WTC11 (cell line): ENCODE measurements at regions not wholly inside any gene's neighbourhood (a gene's known extent, or its start where the extent isn't known, plus 50 kb on each side); places are given as distances from the start of the nearest gene placed in this dataset.

ENCODE experiments used
- ATAC-seq: fragments of 200-7000 bp; cut with Tn5 transposase; 2 replicates; pipeline ENCODE4 v1.10.0; 2021; ENCODE audit warnings: mild to moderate bottlenecking, moderate library complexity
- CTCF ChIA-PET: fragments of 300-600 bp; sonication (Branson Sonifier 250); formaldehyde crosslinking; loops from one replicate; lab custom pipeline; 2021; ENCODE audit warnings: antibody characterized with exemption; lab: Charles Lee
- POLR2A ChIA-PET: fragments of 350-600 bp; sonication (Branson Sonifier 250); formaldehyde crosslinking; loops from one replicate; lab custom pipeline; 2021; ENCODE audit warnings: antibody characterized with exemption; lab: Charles Lee
- DNase-seq: peaks from one replicate; pipeline ENCODE4 v3.0.0; 2021; ENCODE audit warnings: low spot score
- H3K27ac Mint-ChIP-seq: 2 replicates; pipeline ENCODE4 v1.8.0; 2021; ENCODE audit warnings: mixed read lengths
- H3K27me3 Mint-ChIP-seq: 2 replicates; pipeline ENCODE4 v1.8.0; 2021; ENCODE audit warnings: low read depth, mild to moderate bottlenecking, moderate library complexity, mixed read lengths
- H3K36me3 Mint-ChIP-seq: 2 replicates; pipeline ENCODE4 v1.8.0; 2021; ENCODE audit warnings: mixed read lengths
- H3K4me1 Mint-ChIP-seq: 2 replicates; pipeline ENCODE4 v1.8.0; 2022; ENCODE audit warnings: mixed read lengths
- H3K4me3 Mint-ChIP-seq: 2 replicates; pipeline ENCODE4 v1.8.0; 2021; ENCODE audit warnings: mild to moderate bottlenecking, moderate library complexity, mixed read lengths
- H3K9me3 Mint-ChIP-seq: 2 replicates; pipeline ENCODE4 v1.8.0; 2021; ENCODE audit warnings: mixed read lengths
- AFF4 ChIP-seq: sonication (generic); formaldehyde crosslinking; IDR thresholded peaks from 2 replicates; pipeline ENCODE4 v1.8.1; 2023; ENCODE audit warnings: mild to moderate bottlenecking, missing genetic modification reagents, borderline replicate concordance
- AR ChIP-seq: fragments of 250-450 bp; sonication (Bioruptor Pico); IDR thresholded peaks from 2 replicates; pipeline ENCODE4 v1.9.0; 2021; ENCODE audit warnings: mild to moderate bottlenecking
- ATF3 ChIP-seq: sonication (generic); formaldehyde crosslinking; conservative IDR thresholded peaks from 2 replicates; pipeline ENCODE4 v1.8.1; 2022; ENCODE audit warnings: mild to moderate bottlenecking, missing genetic modification reagents
- CTCF ChIP-seq: fragments of 200-600 bp; IDR thresholded peaks from 2 replicates; pipeline ENCODE4 v1.8.0; 2022; ENCODE audit warnings: antibody characterized with exemption
- GABPB1 ChIP-seq: sonication (generic); formaldehyde crosslinking; IDR thresholded peaks from 2 replicates; pipeline ENCODE4 v1.8.1; 2023; ENCODE audit warnings: mild to moderate bottlenecking, missing genetic modification reagents
- GRHL2 ChIP-seq: fragments of 250-450 bp; sonication (Bioruptor Pico); IDR thresholded peaks from 2 replicates; pipeline ENCODE4 v1.8.0; 2022; ENCODE audit warnings: mild to moderate bottlenecking, moderate library complexity; ENCODE audit not compliant: insufficient replicate concordance, severe bottlenecking
- HMGA2 ChIP-seq: fragments of 250-450 bp; sonication (Bioruptor Pico); IDR thresholded peaks from 2 replicates; pipeline ENCODE4 v1.4.0; 2021; ENCODE audit warnings: mild to moderate bottlenecking, moderate library complexity
- IRF1 ChIP-seq: sonication (generic); formaldehyde crosslinking; IDR thresholded peaks from 2 replicates; pipeline ENCODE4 v1.8.0; 2023; ENCODE audit warnings: missing genetic modification reagents
- MLX ChIP-seq: sonication (generic); formaldehyde crosslinking; IDR thresholded peaks from 2 replicates; pipeline ENCODE4 v1.8.1; 2023; ENCODE audit warnings: mild to moderate bottlenecking, missing genetic modification reagents, moderate library complexity
- NFE2L1 ChIP-seq: sonication (generic); formaldehyde crosslinking; IDR thresholded peaks from 2 replicates; pipeline ENCODE4 v1.8.1; 2023; ENCODE audit warnings: missing genetic modification reagents
- NFYB ChIP-seq: sonication (generic); formaldehyde crosslinking; conservative IDR thresholded peaks from 2 replicates; pipeline ENCODE4 v1.8.0; 2022; ENCODE audit warnings: low read depth, missing genetic modification reagents
- OVOL2 ChIP-seq: fragments of 250-450 bp; sonication (Bioruptor Pico); IDR thresholded peaks from 2 replicates; pipeline ENCODE4 v1.9.0; 2021; ENCODE audit warnings: mild to moderate bottlenecking, borderline replicate concordance
- SP1 ChIP-seq: sonication (generic); formaldehyde crosslinking; conservative IDR thresholded peaks from 2 replicates; pipeline ENCODE4 v1.8.1; 2022; ENCODE audit warnings: missing genetic modification reagents
- STAT6 ChIP-seq: sonication (generic); formaldehyde crosslinking; conservative IDR thresholded peaks from 2 replicates; pipeline ENCODE4 v1.8.1; 2023; ENCODE audit warnings: mild to moderate bottlenecking, low read depth, missing genetic modification reagents, moderate library complexity
- TCF7 ChIP-seq: sonication (generic); formaldehyde crosslinking; IDR thresholded peaks from 2 replicates; pipeline ENCODE4 v1.8.0; 2022; ENCODE audit warnings: mild to moderate bottlenecking, low read depth, missing genetic modification reagents, moderate library complexity
- TEAD1 ChIP-seq: sonication (generic); formaldehyde crosslinking; IDR thresholded peaks from 2 replicates; pipeline ENCODE4 v1.8.0; 2022; ENCODE audit warnings: mild to moderate bottlenecking, missing genetic modification reagents
- ZNF532 ChIP-seq: fragments of 250-450 bp; sonication (Bioruptor Pico); IDR thresholded peaks from 2 replicates; pipeline ENCODE4 v1.9.0; 2021; ENCODE audit warnings: mild to moderate bottlenecking, borderline replicate concordance

- TF ChIP-seq ZNF532 (CRISPR knock-in tag) (no peak), TEAD1 (CRISPR knock-in tag) (no peak), AR (CRISPR knock-in tag) (no peak), MLX (no peak), CTCF (no peak), IRF1 (CRISPR knock-in tag) (no peak), STAT6 (CRISPR knock-in tag) (no peak)
- TF ChIP-seq, all 79 proteins: peak for 0
Measured at GRCh38 chr16:5738586-5738985, 641.0 kb upstream of the EEF2KMT start (continued).

- H3K4me1 Mint-ChIP-seq, result no peaks in the 10 kb centered on the region
- TF ChIP-seq ATF3 (CRISPR knock-in tag), result no peak
- no peak for TF ChIP-seq GABPB1
- no peak for TF ChIP-seq OVOL2
- TF ChIP-seq SP1 (CRISPR knock-in tag), result no peak
- TF ChIP-seq NFE2L1 (CRISPR knock-in tag), result no peak
- no peak for TF ChIP-seq AFF4 (CRISPR knock-in tag)
- TF ChIP-seq NFYB (CRISPR knock-in tag), result no peak
- TF ChIP-seq HMGA2 (CRISPR knock-in tag), result no peak
- no peak for TF ChIP-seq TCF7 (CRISPR knock-in tag)
- TF ChIP-seq GRHL2 (CRISPR knock-in tag), result no peak
Measured at GRCh38 chr16:5736209-5736930, 638.8 kb upstream of the EEF2KMT start.

More at GRCh38 chr16:5736209-5736930, 638.8 kb upstream of the EEF2KMT start:
- ChIA-PET POLR2A (no interaction called here), CTCF (no interaction called here)
- H3K27ac Mint-ChIP-seq, result no peak overlapping the region
- H3K36me3 Mint-ChIP-seq, result peaks cover 74% of the 10 kb centered on the region
- DNase-seq, result no peak
- H3K4me3 Mint-ChIP-seq, result no peak overlapping the region
- peaks cover 3% of the 10 kb centered on the region for H3K27me3 Mint-ChIP-seq
- peaks cover 40% of the 10 kb centered on the region for H3K9me3 Mint-ChIP-seq
- ATAC-seq, result no peak
